Mesothelial cell of epicardium (in vitro differentiated cells): ENCODE measurements at regions not wholly inside any gene's neighbourhood (a gene's known extent, or its start where the extent isn't known, plus 50 kb on each side); places are given as distances from the start of the nearest gene placed in this dataset.

ENCODE experiments used
- DNase-seq, 2 experiments: peaks; one replicate each; pipeline ENCODE4 v3.0.0; 2021; ENCODE audit warnings: low spot score in 2 of 2; ENCODE audit not compliant: unreplicated experiment in 2 of 2
- H3K27ac Mint-ChIP-seq: 2 replicates; pipeline ENCODE4 v1.8.0; 2021; ENCODE audit warnings: mixed read lengths
- H3K27me3 Mint-ChIP-seq: 2 replicates; pipeline ENCODE4 v1.8.0; 2021; ENCODE audit warnings: low read depth, mixed read lengths
- H3K36me3 Mint-ChIP-seq: 2 replicates; pipeline ENCODE4 v1.8.0; 2021; ENCODE audit warnings: mixed read lengths
- H3K4me1 Mint-ChIP-seq: 2 replicates; pipeline ENCODE4 v1.8.0; 2021; ENCODE audit warnings: mixed read lengths
- H3K4me3 Mint-ChIP-seq: 2 replicates; pipeline ENCODE4 v1.8.0; 2021; ENCODE audit warnings: mild to moderate bottlenecking, moderate library complexity, mixed read lengths
- H3K9me3 Mint-ChIP-seq: 2 replicates; pipeline ENCODE4 v1.8.0; 2021; ENCODE audit warnings: mixed read lengths
- TF ChIP-seq, protein P1 (sequence below): fragments of 200-600 bp; sonication (generic); IDR thresholded peaks from one replicate; pipeline ENCODE4 v1.5.0; 2021; ENCODE audit warnings: antibody characterized with exemption; ENCODE audit not compliant: unreplicated experiment

DNA sequence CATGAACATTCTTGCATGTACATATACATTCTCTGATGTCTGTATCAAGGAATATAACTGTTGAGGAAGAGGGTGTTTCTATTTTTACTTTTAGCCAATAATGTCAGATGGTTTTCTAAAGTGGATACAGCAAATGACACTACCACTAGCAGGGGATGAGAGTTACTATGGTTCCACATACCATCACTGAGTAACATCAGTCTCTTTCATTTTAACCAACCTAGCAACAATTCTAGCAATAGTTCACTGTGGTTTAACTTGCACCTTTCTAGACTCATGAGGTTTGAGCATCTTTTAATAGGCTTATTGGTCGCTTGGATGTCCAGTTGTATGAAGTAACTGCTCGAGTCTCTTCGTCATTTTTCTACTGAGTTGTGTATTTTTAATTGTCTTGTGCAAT lies 68.5 kb upstream of the ZNF746 start:
- DNase-seq, result no peak
- H3K9me3 Mint-ChIP-seq, result peaks cover 23% of the 10 kb centered on the region
- peaks cover 8% of the 10 kb centered on the region for H3K4me1 Mint-ChIP-seq
- no peak overlapping the region for H3K27ac Mint-ChIP-seq
- no peaks in the 10 kb centered on the region for H3K27me3 Mint-ChIP-seq
- TF ChIP-seq, protein P1, sequence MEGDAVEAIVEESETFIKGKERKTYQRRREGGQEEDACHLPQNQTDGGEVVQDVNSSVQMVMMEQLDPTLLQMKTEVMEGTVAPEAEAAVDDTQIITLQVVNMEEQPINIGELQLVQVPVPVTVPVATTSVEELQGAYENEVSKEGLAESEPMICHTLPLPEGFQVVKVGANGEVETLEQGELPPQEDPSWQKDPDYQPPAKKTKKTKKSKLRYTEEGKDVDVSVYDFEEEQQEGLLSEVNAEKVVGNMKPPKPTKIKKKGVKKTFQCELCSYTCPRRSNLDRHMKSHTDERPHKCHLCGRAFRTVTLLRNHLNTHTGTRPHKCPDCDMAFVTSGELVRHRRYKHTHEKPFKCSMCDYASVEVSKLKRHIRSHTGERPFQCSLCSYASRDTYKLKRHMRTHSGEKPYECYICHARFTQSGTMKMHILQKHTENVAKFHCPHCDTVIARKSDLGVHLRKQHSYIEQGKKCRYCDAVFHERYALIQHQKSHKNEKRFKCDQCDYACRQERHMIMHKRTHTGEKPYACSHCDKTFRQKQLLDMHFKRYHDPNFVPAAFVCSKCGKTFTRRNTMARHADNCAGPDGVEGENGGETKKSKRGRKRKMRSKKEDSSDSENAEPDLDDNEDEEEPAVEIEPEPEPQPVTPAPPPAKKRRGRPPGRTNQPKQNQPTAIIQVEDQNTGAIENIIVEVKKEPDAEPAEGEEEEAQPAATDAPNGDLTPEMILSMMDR, result no peak
- no peak overlapping the region for H3K4me3 Mint-ChIP-seq
- peaks cover 58% of the 10 kb centered on the region for H3K36me3 Mint-ChIP-seq

DNA sequence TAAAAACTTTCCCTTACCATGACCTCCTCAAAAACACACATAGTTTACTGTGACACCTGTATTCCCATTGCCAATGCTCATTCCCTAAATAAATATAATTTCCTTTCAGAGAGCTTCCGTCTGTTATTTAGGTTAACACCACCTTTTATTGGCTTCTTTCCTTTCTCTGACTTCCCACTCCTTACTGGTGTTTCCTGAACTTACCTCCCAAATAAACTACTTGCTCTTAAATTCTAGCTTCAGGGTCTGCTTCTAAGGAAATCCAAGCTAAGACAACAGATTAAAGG lies 67.4 kb upstream of the ZNF746 start:
- H3K27me3 Mint-ChIP-seq, result no peaks in the 10 kb centered on the region
- TF ChIP-seq, protein P1, result no peak
- peaks cover 54% of the 10 kb centered on the region for H3K36me3 Mint-ChIP-seq
- H3K27ac Mint-ChIP-seq, result no peak overlapping the region
- H3K4me1 Mint-ChIP-seq, result peaks cover 10% of the 10 kb centered on the region
- no peak overlapping the region for H3K4me3 Mint-ChIP-seq
- DNase-seq, result no peak
- H3K9me3 Mint-ChIP-seq, result peaks cover 19% of the 10 kb centered on the region

DNA sequence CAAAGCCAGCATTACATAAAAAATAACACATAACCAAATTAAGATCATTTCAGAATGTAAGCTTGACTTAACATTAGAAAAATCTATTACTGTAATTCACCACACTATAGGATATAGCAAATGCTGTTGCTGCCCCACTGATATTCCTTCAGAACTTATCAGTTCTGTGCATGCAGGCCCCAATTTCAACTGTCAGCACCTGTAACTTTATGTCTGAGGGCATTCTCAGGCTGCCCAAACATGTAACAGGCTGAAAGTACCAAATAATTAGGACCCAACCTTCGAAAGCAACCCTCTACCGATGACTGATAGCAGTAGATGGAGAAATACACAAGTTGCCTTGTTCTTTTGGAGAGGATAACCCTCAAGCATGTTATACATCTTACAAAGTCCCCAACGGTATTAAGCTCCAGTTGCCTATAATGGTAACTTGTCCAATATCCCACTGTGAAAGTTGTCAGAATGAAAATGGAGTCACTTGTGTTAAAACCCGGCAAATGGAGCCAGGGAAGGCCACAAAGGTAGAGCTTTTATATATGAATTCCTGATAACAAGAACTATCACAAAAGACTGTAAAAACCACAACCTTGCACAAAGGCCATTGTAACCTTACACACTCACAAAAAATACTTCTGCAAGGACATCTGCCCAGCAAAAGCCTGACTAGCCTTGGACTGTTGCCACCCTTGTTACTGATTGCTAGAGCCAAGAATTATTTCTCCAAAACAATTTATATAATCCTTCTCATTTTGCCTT lies 66.9 kb upstream of the ZNF746 start:
- Mint-ChIP-seq H3K4me1 (peaks cover 10% of the 10 kb centered on the region), H3K36me3 (peaks cover 51% of the 10 kb centered on the region), H3K27ac (no peak overlapping the region), H3K9me3 (peaks cover 15% of the 10 kb centered on the region), H3K27me3 (no peaks in the 10 kb centered on the region), H3K4me3 (no peak overlapping the region)
- TF ChIP-seq, protein P1, result no peak
- DNase-seq, result no peak

DNA sequence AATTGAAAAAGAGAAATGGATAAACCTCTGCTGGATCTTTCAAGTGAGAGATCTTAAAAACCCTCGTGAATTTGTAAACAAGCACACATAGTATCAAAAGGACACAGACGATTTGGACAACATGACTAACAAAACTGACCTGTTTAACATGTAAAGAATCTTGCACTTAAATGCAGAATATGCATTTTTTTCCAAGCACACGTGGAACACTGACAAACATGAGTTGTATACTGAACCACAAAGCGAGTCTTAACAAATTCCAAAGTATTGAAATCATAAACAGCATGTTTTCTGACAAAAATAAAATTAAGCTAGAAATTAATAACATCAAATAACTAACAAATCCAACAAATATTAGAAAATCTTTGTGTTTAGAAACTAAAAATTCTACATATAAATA lies 65.0 kb upstream of the ZNF746 start:
- H3K4me1 Mint-ChIP-seq, result peaks cover 10% of the 10 kb centered on the region
- H3K27me3 Mint-ChIP-seq, result no peaks in the 10 kb centered on the region
- DNase-seq, result no peak
- H3K4me3 Mint-ChIP-seq, result no peak overlapping the region
- peaks cover 50% of the 10 kb centered on the region for H3K36me3 Mint-ChIP-seq
- TF ChIP-seq, protein P1, result no peak
- H3K9me3 Mint-ChIP-seq, result peaks cover 11% of the 10 kb centered on the region
- H3K27ac Mint-ChIP-seq, result peak overlapping the region; percentile 30

DNA sequence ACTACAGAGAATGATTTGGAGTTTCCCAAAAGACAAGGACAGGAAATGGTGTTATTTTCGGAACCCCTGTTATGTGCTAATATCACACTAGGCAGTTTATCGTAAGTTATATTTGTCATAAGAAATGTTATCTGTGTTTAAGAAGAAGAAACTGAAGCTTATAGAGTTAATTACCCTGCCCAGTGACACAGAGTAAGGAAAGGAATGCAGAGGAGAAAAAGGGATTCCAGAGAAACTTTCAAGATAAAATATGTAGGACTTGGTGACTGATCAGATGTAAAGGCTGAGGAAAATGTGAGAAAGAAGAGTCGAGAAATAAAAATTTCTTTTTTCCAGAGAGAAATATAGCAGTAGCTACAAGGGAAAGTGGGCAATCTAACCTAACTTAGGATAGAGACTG lies 63.5 kb upstream of the ZNF746 start:
- Mint-ChIP-seq H3K4me1 (peaks cover 10% of the 10 kb centered on the region), H3K27me3 (no peaks in the 10 kb centered on the region), H3K4me3 (no peak overlapping the region), H3K9me3 (peaks cover 11% of the 10 kb centered on the region), H3K36me3 (peaks cover 52% of the 10 kb centered on the region), H3K27ac (peak overlapping the region; percentile 51)
- no peak for DNase-seq
- TF ChIP-seq, protein P1, result no peak

DNA sequence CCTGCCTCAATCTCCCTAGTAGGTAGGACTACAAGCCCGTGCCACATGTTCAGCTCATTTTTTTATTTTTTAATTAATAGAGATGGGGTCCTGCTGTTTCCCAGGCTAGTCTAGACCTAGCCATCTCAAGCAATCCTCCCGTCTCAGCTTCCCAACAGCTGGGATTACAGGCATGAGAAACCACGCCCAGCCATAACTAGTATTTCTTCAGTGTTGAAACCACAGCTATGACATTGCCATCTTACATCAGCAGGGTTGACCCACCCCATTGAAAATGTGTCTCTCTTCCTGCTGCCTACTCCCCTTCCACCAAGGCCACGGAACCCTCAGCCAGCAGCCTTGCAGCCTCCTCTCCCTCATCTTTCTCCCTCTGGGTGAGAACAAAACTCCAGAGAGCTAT lies 62.1 kb upstream of the ZNF746 start:
- peaks cover 10% of the 10 kb centered on the region for H3K4me1 Mint-ChIP-seq
- TF ChIP-seq, protein P1, result no peak
- H3K27me3 Mint-ChIP-seq, result no peaks in the 10 kb centered on the region
- H3K27ac Mint-ChIP-seq, result no peak overlapping the region
- H3K4me3 Mint-ChIP-seq, result no peak overlapping the region
- no peak for DNase-seq
- peaks cover 5% of the 10 kb centered on the region for H3K9me3 Mint-ChIP-seq
- H3K36me3 Mint-ChIP-seq, result peaks cover 44% of the 10 kb centered on the region
